ENCODE measurements at regions not wholly inside any gene's neighbourhood (a gene's known extent, or its start where the extent isn't known, plus 50 kb on each side); places are given as distances from the start of the nearest gene placed in this dataset.
A peak's percentile ranks its signal among the peaks of the same experiment; 100 is the strongest.

DNA sequence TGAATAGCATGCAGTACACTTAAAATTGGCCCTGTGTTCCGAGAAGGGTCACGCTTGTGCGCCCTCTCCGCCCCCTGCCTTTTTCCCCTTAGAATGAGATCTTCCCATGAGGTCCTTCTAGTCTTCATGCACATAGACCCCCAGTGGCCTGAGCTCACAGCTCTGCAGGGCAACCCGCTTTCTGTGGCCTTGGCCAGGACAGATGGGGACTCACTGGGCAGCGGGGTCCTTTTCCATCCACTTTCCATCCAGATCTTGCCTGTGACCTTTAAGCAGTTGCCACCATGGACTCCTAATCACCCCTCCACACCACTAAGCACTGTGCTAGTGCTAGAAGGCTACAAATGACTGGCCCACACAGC is 244.4 kb downstream of the UACA start:
- DNase-seq (peak in 1 of 4 donors; percentile 13), ATAC-seq (no peak)
- Histone ChIP-seq H3K9me3 (no peaks in the 10 kb centered on the region), H3K4me1 (no peaks in the 10 kb centered on the region), H3K36me3 (no peaks in the 10 kb centered on the region), H3K4me3 (no peak overlapping the region), H3K27me3 (no peaks in the 10 kb centered on the region), H3K27ac (no peak overlapping the region)
- TF ChIP-seq, protein P1, sequence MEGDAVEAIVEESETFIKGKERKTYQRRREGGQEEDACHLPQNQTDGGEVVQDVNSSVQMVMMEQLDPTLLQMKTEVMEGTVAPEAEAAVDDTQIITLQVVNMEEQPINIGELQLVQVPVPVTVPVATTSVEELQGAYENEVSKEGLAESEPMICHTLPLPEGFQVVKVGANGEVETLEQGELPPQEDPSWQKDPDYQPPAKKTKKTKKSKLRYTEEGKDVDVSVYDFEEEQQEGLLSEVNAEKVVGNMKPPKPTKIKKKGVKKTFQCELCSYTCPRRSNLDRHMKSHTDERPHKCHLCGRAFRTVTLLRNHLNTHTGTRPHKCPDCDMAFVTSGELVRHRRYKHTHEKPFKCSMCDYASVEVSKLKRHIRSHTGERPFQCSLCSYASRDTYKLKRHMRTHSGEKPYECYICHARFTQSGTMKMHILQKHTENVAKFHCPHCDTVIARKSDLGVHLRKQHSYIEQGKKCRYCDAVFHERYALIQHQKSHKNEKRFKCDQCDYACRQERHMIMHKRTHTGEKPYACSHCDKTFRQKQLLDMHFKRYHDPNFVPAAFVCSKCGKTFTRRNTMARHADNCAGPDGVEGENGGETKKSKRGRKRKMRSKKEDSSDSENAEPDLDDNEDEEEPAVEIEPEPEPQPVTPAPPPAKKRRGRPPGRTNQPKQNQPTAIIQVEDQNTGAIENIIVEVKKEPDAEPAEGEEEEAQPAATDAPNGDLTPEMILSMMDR (IDR thresholded peaks at IDR 0.05), result no peak
- intact Hi-C loops (cut with DNase I), result no loop called here

DNA sequence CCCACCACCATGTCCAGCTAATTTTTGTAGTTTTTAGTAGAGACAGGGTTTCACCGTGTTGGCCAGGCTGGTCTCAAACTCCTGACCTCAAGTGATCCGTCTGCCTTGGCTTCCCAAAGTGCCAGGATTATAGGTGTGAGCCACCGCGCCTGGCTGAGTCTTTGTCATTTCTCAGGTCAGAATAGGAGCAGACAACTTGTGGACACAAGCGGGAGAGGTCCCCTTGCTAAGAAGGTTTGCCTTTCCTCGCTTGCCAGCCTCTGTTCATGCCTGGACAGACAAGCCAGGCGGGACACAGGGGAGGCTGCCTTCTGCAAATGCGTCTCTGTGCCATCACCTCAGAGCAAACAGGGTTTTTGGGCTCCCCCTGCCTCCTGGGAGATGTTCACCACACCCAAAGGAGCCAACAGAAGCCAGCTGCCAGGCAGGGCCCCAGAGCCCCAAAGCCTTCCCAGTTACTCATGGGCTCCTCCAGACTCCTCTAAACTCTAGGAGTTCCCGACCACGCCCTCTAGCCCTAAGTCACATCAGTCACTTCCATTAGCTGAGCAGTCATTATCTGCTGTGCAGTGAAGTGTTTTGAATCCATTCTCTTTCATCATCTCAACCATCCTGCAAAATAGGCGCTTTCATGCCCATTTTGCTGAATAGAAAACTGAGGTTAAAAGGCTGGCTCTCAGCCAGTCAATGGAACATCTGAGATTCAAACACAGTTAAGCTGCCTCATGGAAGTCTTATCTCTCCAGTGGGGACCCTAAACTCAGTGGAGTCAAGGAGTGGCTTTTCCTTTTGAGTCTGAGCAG is 245.0 kb downstream of the UACA start:
- H3K9me3 ChIP-seq, result no peaks in the 10 kb centered on the region
- TF ChIP-seq, protein P1 (IDR thresholded peaks at IDR 0.05), result no peak
- no peak overlapping the region for H3K4me3 ChIP-seq
- peak in 1 of 4 donors; percentile 19 for DNase-seq
- H3K27ac ChIP-seq, result no peak overlapping the region
- ATAC-seq, result no peak
- H3K4me1 ChIP-seq, result no peaks in the 10 kb centered on the region
- H3K36me3 ChIP-seq, result no peaks in the 10 kb centered on the region
- intact Hi-C loops (cut with DNase I), result no loop called here
- no peaks in the 10 kb centered on the region for H3K27me3 ChIP-seq

DNA sequence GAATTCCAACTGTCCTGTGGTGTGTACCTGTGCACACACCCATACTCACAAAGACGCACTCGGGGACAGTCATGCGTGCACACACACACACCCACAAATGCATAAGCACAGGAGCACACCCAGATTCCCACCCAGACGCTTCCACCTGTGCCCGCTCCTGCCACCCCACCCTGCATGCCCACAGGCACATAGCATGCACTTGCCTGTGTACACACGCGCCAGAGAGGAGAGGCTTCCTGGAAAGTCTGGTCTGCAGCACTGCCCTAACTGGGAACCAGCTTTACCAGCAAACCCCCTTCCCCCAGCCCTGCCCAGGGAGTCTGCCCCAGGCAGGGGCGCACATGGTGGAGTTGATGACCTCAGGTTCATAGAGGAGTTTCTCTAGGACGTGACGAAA is 246.2 kb downstream of the UACA start:
- peak; percentile 77 for ATAC-seq
- H3K27me3 ChIP-seq, result no peaks in the 10 kb centered on the region
- no peak overlapping the region for H3K4me3 ChIP-seq
- no peak overlapping the region for H3K27ac ChIP-seq
- H3K36me3 ChIP-seq, result no peaks in the 10 kb centered on the region
- TF ChIP-seq, protein P1 (IDR thresholded peaks at IDR 0.05), result no peak
- no peak for DNase-seq
- intact Hi-C loops (cut with DNase I), result no loop called here
- H3K4me1 ChIP-seq, result no peaks in the 10 kb centered on the region
- peaks cover 0 to 2% of the 10 kb centered on the region in 2 donors for H3K9me3 ChIP-seq

DNA sequence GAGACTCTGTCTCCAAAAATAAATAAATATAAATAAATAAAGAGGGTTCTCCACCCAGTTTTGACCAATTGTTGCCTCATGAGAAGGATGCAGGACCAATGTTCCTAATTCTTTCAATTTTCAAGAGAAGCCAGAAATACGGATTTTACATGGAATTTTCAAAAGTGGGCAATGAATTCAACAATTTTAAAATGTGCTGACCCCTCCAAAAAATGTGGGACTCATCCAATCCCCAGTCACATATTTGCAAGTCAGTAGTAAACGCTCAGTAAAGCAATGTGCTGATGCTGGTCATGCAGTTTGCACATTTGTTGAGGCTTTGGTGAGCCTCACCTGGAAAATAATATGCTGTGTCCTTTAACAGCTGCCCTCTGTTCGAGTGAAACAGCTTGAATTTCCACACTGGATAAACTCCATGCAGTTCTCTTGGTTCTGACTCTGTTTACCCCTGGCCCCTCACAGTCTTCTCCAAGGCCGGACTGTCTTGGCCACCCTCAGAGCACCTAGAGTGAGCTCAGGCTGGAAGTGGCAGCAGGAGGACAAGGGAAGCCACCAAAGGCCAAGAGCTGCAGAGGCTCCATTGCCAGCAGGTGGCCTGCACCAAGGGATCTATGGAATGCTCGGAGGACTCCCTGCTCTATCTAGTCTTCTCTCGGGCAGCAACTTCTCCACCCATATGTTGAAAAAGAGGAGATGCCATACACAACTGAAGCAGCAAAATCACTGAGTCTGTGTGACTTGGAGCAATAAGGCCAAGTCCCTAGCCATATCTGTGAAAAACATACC is 246.8 kb downstream of the UACA start:
- no peak for DNase-seq
- no peak overlapping the region for H3K4me3 ChIP-seq
- H3K27ac ChIP-seq, result no peak overlapping the region
- no peaks in the 10 kb centered on the region for H3K4me1 ChIP-seq
- no peaks in the 10 kb centered on the region for H3K36me3 ChIP-seq
- H3K9me3 ChIP-seq, result peaks cover 0 to 6% of the 10 kb centered on the region in 2 donors
- no peaks in the 10 kb centered on the region for H3K27me3 ChIP-seq
- TF ChIP-seq, protein P1 (IDR thresholded peaks at IDR 0.05), result no peak
- intact Hi-C loops (cut with DNase I), result no loop called here
- ATAC-seq, result no peak

DNA sequence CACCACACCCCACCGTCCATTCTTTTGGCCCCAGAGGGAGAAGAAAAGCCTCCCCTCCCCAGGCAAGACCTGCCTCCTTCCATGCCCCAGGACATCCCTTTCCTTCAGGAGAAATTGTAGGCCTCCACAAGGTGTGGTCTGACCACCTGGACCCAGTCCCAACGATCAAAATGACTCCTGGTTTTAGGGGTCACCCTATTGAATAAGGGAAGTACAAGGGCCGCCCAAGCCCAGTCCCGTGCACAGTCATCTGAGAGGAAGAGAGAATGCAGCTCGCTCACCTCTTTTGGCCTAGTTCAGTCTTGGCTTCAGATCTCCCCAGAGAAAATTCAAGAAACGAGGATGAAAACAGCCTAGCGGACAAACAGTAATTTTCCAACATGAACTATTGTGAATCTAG is 249.1 kb downstream of the UACA start:
- H3K9me3 ChIP-seq, result peaks cover 0 to 25% of the 10 kb centered on the region in 2 donors
- H3K4me1 ChIP-seq, result peaks cover 0 to 8% of the 10 kb centered on the region in 2 donors
- TF ChIP-seq, protein P1 (IDR thresholded peaks at IDR 0.05), result no peak
- DNase-seq (no peak), ATAC-seq (no peak)
- H3K27me3 ChIP-seq, result no peaks in the 10 kb centered on the region
- no peak overlapping the region for H3K27ac ChIP-seq
- intact Hi-C loops (cut with DNase I), result no loop called here
- no peaks in the 10 kb centered on the region for H3K36me3 ChIP-seq
- no peak overlapping the region for H3K4me3 ChIP-seq
